ENCODE measurements at regions not wholly inside any gene's neighbourhood (a gene's known extent, or its start where the extent isn't known, plus 50 kb on each side); places are given as distances from the start of the nearest gene placed in this dataset.

GRCh38 chr6:18632670-18633410 is 245.7 kb downstream of the RNF144B start:
- TF ChIP-seq CBX5 (IDR thresholded peaks at IDR 0.05; ENCODE audit: borderline replicate concordance, low read depth) (no peak), RBFOX2 (IDR thresholded peaks at IDR 0.05; ENCODE audit: low read depth, low read length) (no peak), ZNF449 (CRISPR knock-in tag; IDR thresholded peaks at IDR 0.05) (no peak), RB1 (IDR thresholded peaks at IDR 0.05; ENCODE audit: low read depth) (no peak), ZBTB49 (CRISPR knock-in tag; IDR thresholded peaks at IDR 0.05; ENCODE audit: borderline replicate concordance) (no peak), MTA1 (IDR thresholded peaks at IDR 0.05; ENCODE audit: borderline replicate concordance) (no peak), ZNF23 (CRISPR knock-in tag; IDR thresholded peaks at IDR 0.05) (no peak), EZH2 (IDR thresholded peaks at IDR 0.05; ENCODE audit: borderline replicate concordance, low read depth, low read length) (no peak), CTCF (IDR thresholded peaks at IDR 0.05 in 2 of 3, conservative IDR thresholded peaks at IDR 0.05 in 1 of 3; ENCODE audit: insufficient read depth in 2 of 3, low read depth in 1 of 3, low read length in 3 of 3) (no peak), SPI1 (IDR thresholded peaks at IDR 0.05; ENCODE audit: borderline replicate concordance, low read depth, low read length) (no peak), KHSRP (IDR thresholded peaks at IDR 0.05) (no peak), RAD21 (CRISPR knock-in tag; conservative IDR thresholded peaks at IDR 0.05 in 1 of 2, IDR thresholded peaks at IDR 0.05 in 1 of 2) (no peak)
